ENCODE measurements at regions not wholly inside any gene's neighbourhood (a gene's known extent, or its start where the extent isn't known, plus 50 kb on each side); places are given as distances from the start of the nearest gene placed in this dataset.

- Mint-ChIP-seq H3K27me3 (ENCODE audit: low read depth) (no peaks in the 10 kb centered on the region), H3K4me1 (no peaks in the 10 kb centered on the region), H3K4me3 (no peak overlapping the region), H3K9me3 (no peaks in the 10 kb centered on the region), H3K36me3 (no peaks in the 10 kb centered on the region), H3K27ac (no peak overlapping the region)
- no peak for TF ChIP-seq CTCF (IDR thresholded peaks at IDR 0.05; ENCODE audit: unreplicated experiment)
- DNase-seq (ENCODE audit: low spot score in 2 of 2, unreplicated experiment in 2 of 2): no peak
Measured at GRCh38 chr16:63188086-63188771, 1152.0 kb upstream of the CDH8 start.

GRCh38 chr16:63187638-63188037, 1151.4 kb upstream of the CDH8 start:
- H3K36me3 Mint-ChIP-seq: no peaks in the 10 kb centered on the region
- no peaks in the 10 kb centered on the region for H3K4me1 Mint-ChIP-seq
- peaks cover 5% of the 10 kb centered on the region for H3K9me3 Mint-ChIP-seq
- no peak for TF ChIP-seq CTCF (IDR thresholded peaks at IDR 0.05; ENCODE audit: unreplicated experiment)
- H3K27ac Mint-ChIP-seq: no peak overlapping the region
- H3K4me3 Mint-ChIP-seq: no peak overlapping the region
- DNase-seq (ENCODE audit: low spot score in 2 of 2, unreplicated experiment in 2 of 2): no peak
- no peaks in the 10 kb centered on the region for H3K27me3 Mint-ChIP-seq (ENCODE audit: low read depth)

- Mint-ChIP-seq H3K9me3 (peaks cover 5% of the 10 kb centered on the region), H3K4me3 (no peak overlapping the region)
- TF ChIP-seq CTCF (IDR thresholded peaks at IDR 0.05; ENCODE audit: unreplicated experiment): no peak
Measured at GRCh38 chr16:63185235-63185780, 1149.1 kb upstream of the CDH8 start.

GRCh38 chr16:63183743-63184142, 1147.5 kb upstream of the CDH8 start:
- Mint-ChIP-seq H3K27ac (no peak overlapping the region), H3K4me3 (no peak overlapping the region), H3K36me3 (no peaks in the 10 kb centered on the region), H3K9me3 (peaks cover 5% of the 10 kb centered on the region), H3K4me1 (no peaks in the 10 kb centered on the region), H3K27me3 (ENCODE audit: low read depth) (no peaks in the 10 kb centered on the region)
- DNase-seq (ENCODE audit: low spot score in 2 of 2, unreplicated experiment in 2 of 2): no peak
- no peak for TF ChIP-seq CTCF (IDR thresholded peaks at IDR 0.05; ENCODE audit: unreplicated experiment)

More at GRCh38 chr16:63185235-63185780, 1149.1 kb upstream of the CDH8 start:
- Mint-ChIP-seq H3K27me3 (ENCODE audit: low read depth) (no peaks in the 10 kb centered on the region), H3K4me1 (no peaks in the 10 kb centered on the region), H3K27ac (no peak overlapping the region), H3K36me3 (no peaks in the 10 kb centered on the region)
- DNase-seq (ENCODE audit: low spot score in 2 of 2, unreplicated experiment in 2 of 2): no peak

- no peaks in the 10 kb centered on the region for H3K27me3 Mint-ChIP-seq (ENCODE audit: low read depth)
- H3K9me3 Mint-ChIP-seq: peaks cover 5% of the 10 kb centered on the region
- no peak for DNase-seq (ENCODE audit: low spot score in 2 of 2, unreplicated experiment in 2 of 2)
- H3K36me3 Mint-ChIP-seq: no peaks in the 10 kb centered on the region
- no peak for TF ChIP-seq CTCF (IDR thresholded peaks at IDR 0.05; ENCODE audit: unreplicated experiment)
- no peak overlapping the region for H3K4me3 Mint-ChIP-seq
- H3K27ac Mint-ChIP-seq: no peak overlapping the region
- no peaks in the 10 kb centered on the region for H3K4me1 Mint-ChIP-seq
Measured at GRCh38 chr16:63175313-63175712, 1139.1 kb upstream of the CDH8 start.

All from mesothelial cell of epicardium (in vitro differentiated cells).